ENCODE measurements at regions not wholly inside any gene's neighbourhood (a gene's known extent, or its start where the extent isn't known, plus 50 kb on each side); places are given as distances from the start of the nearest gene placed in this dataset.
"Not testable (repeated sequence)": the region's sequence is repeated elsewhere in the genome, so short reads cannot be mapped to it uniquely, and the experiment has no call there.

GRCh38 chr7:114076392-114077157, 157.8 kb upstream of the PPP1R3A start:
- DNase-seq, result not testable (repeated sequence)

GRCh38 chr7:114073701-114074100, 154.9 kb upstream of the PPP1R3A start:
- DNase-seq, result no peak

GRCh38 chr7:114070246-114070645, 151.4 kb upstream of the PPP1R3A start:
- no peak for DNase-seq

- no peak for DNase-seq
These were observed 144.0 kb upstream of the PPP1R3A start for GRCh38 chr7:114062810-114063209.

GRCh38 chr7:114051871-114052331, 133.1 kb upstream of the PPP1R3A start:
- DNase-seq, result peak; percentile 85

- DNase-seq, result no peak
These were observed 131.8 kb upstream of the PPP1R3A start for GRCh38 chr7:114050571-114050970.

GRCh38 chr7:114048386-114049235, 129.8 kb upstream of the PPP1R3A start:
- peak; percentile 80 for DNase-seq

- DNase-seq, result peak; percentile 90
These were observed 129.1 kb upstream of the PPP1R3A start for GRCh38 chr7:114047889-114048288.

GRCh38 chr7:114033475-114033874, 114.7 kb upstream of the PPP1R3A start:
- no peak for DNase-seq

- DNase-seq, result peak; percentile 84
These were observed 107.8 kb upstream of the PPP1R3A start for GRCh38 chr7:114026486-114027089.

- DNase-seq, result no peak
These were observed 102.3 kb upstream of the PPP1R3A start for GRCh38 chr7:114021135-114021534.

GRCh38 chr7:114008696-114009095, 89.9 kb upstream of the PPP1R3A start:
- no peak for DNase-seq

- no peak for DNase-seq
These were observed 88.6 kb upstream of the PPP1R3A start for GRCh38 chr7:114007386-114007785.

- no peak for DNase-seq
These were observed 80.1 kb upstream of the PPP1R3A start for GRCh38 chr7:113998934-113999333.

- no peak for DNase-seq
These were observed 77.6 kb upstream of the PPP1R3A start for GRCh38 chr7:113996405-113996804.

- DNase-seq, result no peak
These were observed 67.4 kb upstream of the PPP1R3A start for GRCh38 chr7:113986216-113986615.

GRCh38 chr7:113976508-113976907, 57.7 kb upstream of the PPP1R3A start:
- no peak for DNase-seq

GRCh38 chr7:113968713-113969112, 49.9 kb upstream of the PPP1R3A start:
- no peak for DNase-seq
